ENCODE measurements at regions not wholly inside any gene's neighbourhood (a gene's known extent, or its start where the extent isn't known, plus 50 kb on each side); places are given as distances from the start of the nearest gene placed in this dataset.

DNA sequence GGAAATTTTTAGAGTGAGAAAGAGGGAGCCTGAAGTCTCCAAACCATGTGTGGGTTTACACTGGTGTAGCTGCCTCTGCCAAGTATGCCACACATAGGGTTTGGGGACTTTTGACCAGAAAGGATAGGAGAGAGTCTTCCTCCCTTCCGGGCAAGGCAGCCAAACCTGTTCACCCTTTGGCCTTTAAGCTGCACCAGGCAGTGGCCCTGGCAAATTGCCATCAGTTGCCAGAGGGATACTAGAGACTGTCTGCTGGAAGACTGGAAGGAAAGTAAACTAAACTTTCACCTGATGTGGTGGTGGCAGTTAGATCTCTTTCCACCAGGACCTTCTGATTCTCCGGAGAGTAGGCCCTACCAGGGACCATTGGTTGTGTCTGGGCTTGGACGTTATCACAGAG, 1263.2 kb downstream of the FAM181B start:
- TF ChIP-seq POLR2A (IDR thresholded peaks at IDR 0.05) (no peak), EP300 (IDR thresholded peaks at IDR 0.05) (no peak)
- TF ChIP-seq, protein P1, sequence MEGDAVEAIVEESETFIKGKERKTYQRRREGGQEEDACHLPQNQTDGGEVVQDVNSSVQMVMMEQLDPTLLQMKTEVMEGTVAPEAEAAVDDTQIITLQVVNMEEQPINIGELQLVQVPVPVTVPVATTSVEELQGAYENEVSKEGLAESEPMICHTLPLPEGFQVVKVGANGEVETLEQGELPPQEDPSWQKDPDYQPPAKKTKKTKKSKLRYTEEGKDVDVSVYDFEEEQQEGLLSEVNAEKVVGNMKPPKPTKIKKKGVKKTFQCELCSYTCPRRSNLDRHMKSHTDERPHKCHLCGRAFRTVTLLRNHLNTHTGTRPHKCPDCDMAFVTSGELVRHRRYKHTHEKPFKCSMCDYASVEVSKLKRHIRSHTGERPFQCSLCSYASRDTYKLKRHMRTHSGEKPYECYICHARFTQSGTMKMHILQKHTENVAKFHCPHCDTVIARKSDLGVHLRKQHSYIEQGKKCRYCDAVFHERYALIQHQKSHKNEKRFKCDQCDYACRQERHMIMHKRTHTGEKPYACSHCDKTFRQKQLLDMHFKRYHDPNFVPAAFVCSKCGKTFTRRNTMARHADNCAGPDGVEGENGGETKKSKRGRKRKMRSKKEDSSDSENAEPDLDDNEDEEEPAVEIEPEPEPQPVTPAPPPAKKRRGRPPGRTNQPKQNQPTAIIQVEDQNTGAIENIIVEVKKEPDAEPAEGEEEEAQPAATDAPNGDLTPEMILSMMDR (IDR thresholded peaks at IDR 0.05), result no peak
- WGBS, 3 donors, result 74 to 83% (median 78%) methylated on average over 3 of the region's 3 CpGs
- Histone ChIP-seq H3K36me3 (no peaks in the 10 kb centered on the region), H3K4me3 (no peak overlapping the region), H3K27me3 (no peaks in the 10 kb centered on the region), H3K9me3 (no peaks in the 10 kb centered on the region), H3K27ac (no peak overlapping the region), H3K4me1 (ENCODE audit: insufficient read depth) (no peaks in the 10 kb centered on the region)
- intact Hi-C loops (cut with DNase I), result no loop called here
- peak in 1 of 5 donors; percentile 9 for DNase-seq

- 79 to 86% (median 80%) methylated on average over 2 of the region's 2 CpGs for WGBS, 3 donors
- DNase-seq, result no peak
- Histone ChIP-seq H3K4me3 (no peak overlapping the region), H3K27ac (no peak overlapping the region), H3K4me1 (ENCODE audit: insufficient read depth) (no peaks in the 10 kb centered on the region), H3K36me3 (no peaks in the 10 kb centered on the region), H3K9me3 (no peaks in the 10 kb centered on the region), H3K27me3 (no peaks in the 10 kb centered on the region)
- no peak for TF ChIP-seq POLR2A (IDR thresholded peaks at IDR 0.05)
- TF ChIP-seq, protein P1 (IDR thresholded peaks at IDR 0.05), result no peak
- no peak for TF ChIP-seq EP300 (IDR thresholded peaks at IDR 0.05)
- intact Hi-C loops (cut with DNase I), result no loop called here
Measured at GRCh38 chr11:81459766-81460306, 1273.8 kb downstream of the FAM181B start.

DNA sequence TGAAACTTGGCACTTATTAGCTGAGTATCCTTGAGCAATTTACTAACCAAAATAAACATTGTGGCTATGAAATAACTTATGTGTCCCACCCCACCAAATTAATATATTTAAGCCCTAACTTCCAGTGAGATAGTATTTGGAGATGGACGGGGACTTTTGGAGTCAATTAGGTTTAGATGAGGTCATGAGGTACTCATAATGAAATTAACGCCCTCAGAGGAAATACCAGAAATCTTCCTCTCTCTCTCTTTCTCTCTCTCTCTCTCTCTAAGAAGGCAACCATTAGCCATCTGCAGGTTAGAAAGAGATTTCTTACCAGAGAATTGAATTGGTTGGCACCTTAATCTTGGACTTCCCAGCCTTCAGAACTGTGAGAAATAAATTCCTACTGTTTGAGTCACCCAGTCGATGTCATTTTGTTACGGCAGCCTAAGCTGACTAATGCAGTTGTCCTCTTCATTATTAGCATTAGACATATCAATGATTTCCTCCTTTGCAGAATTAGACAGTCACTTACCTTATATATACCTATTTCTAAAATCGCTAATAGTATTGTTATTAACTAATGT, 1284.0 kb downstream of the FAM181B start:
- intact Hi-C loops (cut with DNase I), result no loop called here
- H3K27ac ChIP-seq, result no peak overlapping the region
- H3K27me3 ChIP-seq, result no peaks in the 10 kb centered on the region
- TF ChIP-seq POLR2A (IDR thresholded peaks at IDR 0.05), result no peak
- TF ChIP-seq, protein P1 (IDR thresholded peaks at IDR 0.05), result no peak
- no peaks in the 10 kb centered on the region for H3K36me3 ChIP-seq
- H3K9me3 ChIP-seq, result no peaks in the 10 kb centered on the region
- no peak for DNase-seq
- H3K4me1 ChIP-seq (ENCODE audit: insufficient read depth), result no peaks in the 10 kb centered on the region
- H3K4me3 ChIP-seq, result no peak overlapping the region
- 74 to 82% (median 78%) methylated on average over 5 of the region's 5 CpGs for WGBS, 3 donors

DNA sequence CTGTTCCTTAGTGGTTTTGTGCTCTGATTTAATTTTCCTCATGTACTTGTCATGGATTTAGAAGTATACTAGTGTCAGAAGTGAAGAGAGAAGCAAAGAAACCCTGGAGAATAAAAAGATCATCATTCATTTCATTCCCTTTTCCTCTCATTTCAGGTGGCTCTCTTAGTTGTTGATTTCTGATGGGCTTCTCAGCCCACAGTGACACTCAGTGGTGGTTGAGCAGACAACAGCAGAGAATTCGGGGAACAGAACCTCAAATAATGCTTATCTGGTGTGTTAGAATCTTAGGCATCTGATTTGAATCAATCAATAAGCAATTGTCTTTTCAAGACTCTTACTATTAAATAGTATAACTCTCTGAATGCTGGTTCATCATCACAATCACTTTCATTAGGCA, 1289.4 kb downstream of the FAM181B start:
- no peaks in the 10 kb centered on the region for H3K4me1 ChIP-seq (ENCODE audit: insufficient read depth)
- H3K36me3 ChIP-seq, result no peaks in the 10 kb centered on the region
- H3K27ac ChIP-seq, result no peak overlapping the region
- WGBS, 3 donors, result 42 to 71% (median 51%) methylated on average over 1 of the region's 1 CpG
- intact Hi-C loops (cut with DNase I), result no loop called here
- TF ChIP-seq, protein P1 (IDR thresholded peaks at IDR 0.05), result no peak
- no peak for TF ChIP-seq EP300 (IDR thresholded peaks at IDR 0.05)
- no peak for TF ChIP-seq POLR2A (IDR thresholded peaks at IDR 0.05)
- H3K27me3 ChIP-seq, result no peaks in the 10 kb centered on the region
- H3K4me3 ChIP-seq, result no peak overlapping the region
- DNase-seq, result no peak
- H3K9me3 ChIP-seq, result no peaks in the 10 kb centered on the region
